Progenitor cell of endocrine pancreas (in vitro differentiated cells): ENCODE measurements at regions not wholly inside any gene's neighbourhood (a gene's known extent, or its start where the extent isn't known, plus 50 kb on each side); places are given as distances from the start of the nearest gene placed in this dataset.
A peak's percentile ranks its signal among the peaks of the same experiment; 100 is the strongest.

Experiments used
- DNase-seq: peaks from one replicate; pipeline ENCODE4 v3.0.0; 2021; ENCODE audit warnings: low spot score; ENCODE audit not compliant: unreplicated experiment
- H3K27ac Mint-ChIP-seq: 2 replicates; pipeline ENCODE4 v1.8.0; 2021; ENCODE audit warnings: mild to moderate bottlenecking, moderate library complexity, mixed read lengths
- H3K27me3 Mint-ChIP-seq: 2 replicates; pipeline ENCODE4 v1.8.0; 2021; ENCODE audit warnings: mixed read lengths
- H3K36me3 Mint-ChIP-seq: 2 replicates; pipeline ENCODE4 v1.8.0; 2022; ENCODE audit warnings: mixed read lengths; ENCODE audit not compliant: insufficient read depth
- H3K4me1 Mint-ChIP-seq: 2 replicates; pipeline ENCODE4 v1.8.0; 2021; ENCODE audit warnings: low read depth, mixed read lengths
- H3K4me3 Mint-ChIP-seq: 2 replicates; pipeline ENCODE4 v1.8.0; 2021; ENCODE audit warnings: low read depth, mild to moderate bottlenecking, moderate library complexity, mixed read lengths
- H3K9me3 Mint-ChIP-seq: 2 replicates; pipeline ENCODE4 v1.8.0; 2021; ENCODE audit warnings: low read depth, mixed read lengths
- TF ChIP-seq, protein P1 (sequence below): fragments of 200-600 bp; sonication (generic); IDR thresholded peaks from one replicate; pipeline ENCODE4 v1.5.0; 2021; ENCODE audit warnings: antibody characterized with exemption, mild to moderate bottlenecking; ENCODE audit not compliant: unreplicated experiment

GRCh38 chr2:16050908-16051489 is 110.6 kb downstream of the MYCN start:
- Mint-ChIP-seq H3K27me3 (peaks cover 8% of the 10 kb centered on the region), H3K9me3 (no peaks in the 10 kb centered on the region), H3K36me3 (no peaks in the 10 kb centered on the region), H3K27ac (peak overlapping the region; percentile 48), H3K4me1 (peaks cover 21% of the 10 kb centered on the region), H3K4me3 (no peak overlapping the region)
- TF ChIP-seq, protein P1, sequence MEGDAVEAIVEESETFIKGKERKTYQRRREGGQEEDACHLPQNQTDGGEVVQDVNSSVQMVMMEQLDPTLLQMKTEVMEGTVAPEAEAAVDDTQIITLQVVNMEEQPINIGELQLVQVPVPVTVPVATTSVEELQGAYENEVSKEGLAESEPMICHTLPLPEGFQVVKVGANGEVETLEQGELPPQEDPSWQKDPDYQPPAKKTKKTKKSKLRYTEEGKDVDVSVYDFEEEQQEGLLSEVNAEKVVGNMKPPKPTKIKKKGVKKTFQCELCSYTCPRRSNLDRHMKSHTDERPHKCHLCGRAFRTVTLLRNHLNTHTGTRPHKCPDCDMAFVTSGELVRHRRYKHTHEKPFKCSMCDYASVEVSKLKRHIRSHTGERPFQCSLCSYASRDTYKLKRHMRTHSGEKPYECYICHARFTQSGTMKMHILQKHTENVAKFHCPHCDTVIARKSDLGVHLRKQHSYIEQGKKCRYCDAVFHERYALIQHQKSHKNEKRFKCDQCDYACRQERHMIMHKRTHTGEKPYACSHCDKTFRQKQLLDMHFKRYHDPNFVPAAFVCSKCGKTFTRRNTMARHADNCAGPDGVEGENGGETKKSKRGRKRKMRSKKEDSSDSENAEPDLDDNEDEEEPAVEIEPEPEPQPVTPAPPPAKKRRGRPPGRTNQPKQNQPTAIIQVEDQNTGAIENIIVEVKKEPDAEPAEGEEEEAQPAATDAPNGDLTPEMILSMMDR: no peak
- DNase-seq: no peak

GRCh38 chr2:16050261-16050907 is 110.0 kb downstream of the MYCN start:
- H3K4me3 Mint-ChIP-seq: no peak overlapping the region
- TF ChIP-seq, protein P1: no peak
- H3K4me1 Mint-ChIP-seq: peaks cover 21% of the 10 kb centered on the region
- DNase-seq: no peak
- no peaks in the 10 kb centered on the region for H3K36me3 Mint-ChIP-seq
- no peaks in the 10 kb centered on the region for H3K9me3 Mint-ChIP-seq
- H3K27ac Mint-ChIP-seq: no peak overlapping the region
- peaks cover 8% of the 10 kb centered on the region for H3K27me3 Mint-ChIP-seq

- no peaks in the 10 kb centered on the region for H3K9me3 Mint-ChIP-seq
- no peak overlapping the region for H3K27ac Mint-ChIP-seq
- no peaks in the 10 kb centered on the region for H3K36me3 Mint-ChIP-seq
- peaks cover 21% of the 10 kb centered on the region for H3K4me1 Mint-ChIP-seq
- no peak for DNase-seq
- H3K4me3 Mint-ChIP-seq: no peak overlapping the region
- H3K27me3 Mint-ChIP-seq: peaks cover 8% of the 10 kb centered on the region
- TF ChIP-seq, protein P1: no peak
Observed at GRCh38 chr2:16049406-16049805, 109.1 kb downstream of the MYCN start.

GRCh38 chr2:16048466-16048865 is 108.1 kb downstream of the MYCN start:
- DNase-seq: no peak
- Mint-ChIP-seq H3K36me3 (no peaks in the 10 kb centered on the region), H3K27ac (no peak overlapping the region), H3K4me1 (peaks cover 21% of the 10 kb centered on the region), H3K27me3 (peaks cover 8% of the 10 kb centered on the region), H3K9me3 (no peaks in the 10 kb centered on the region), H3K4me3 (no peak overlapping the region)
- TF ChIP-seq, protein P1: no peak

- H3K27ac Mint-ChIP-seq: no peak overlapping the region
- TF ChIP-seq, protein P1: no peak
- H3K4me3 Mint-ChIP-seq: no peak overlapping the region
- H3K27me3 Mint-ChIP-seq: peaks cover 3% of the 10 kb centered on the region
- no peaks in the 10 kb centered on the region for H3K9me3 Mint-ChIP-seq
- peaks cover 21% of the 10 kb centered on the region for H3K4me1 Mint-ChIP-seq
- H3K36me3 Mint-ChIP-seq: no peaks in the 10 kb centered on the region
- no peak for DNase-seq
Observed at GRCh38 chr2:16047701-16048100, 107.4 kb downstream of the MYCN start.
